GM23248 (cell line): ENCODE measurements at regions not wholly inside any gene's neighbourhood (a gene's known extent, or its start where the extent isn't known, plus 50 kb on each side); places are given as distances from the start of the nearest gene placed in this dataset.

Source experiments
- DNase-seq: peaks from one replicate; pipeline ENCODE4 v3.0.0-alpha.2; 2015
- H2AFZ ChIP-seq: fragments of 200-600 bp; sonication (generic); 2 replicates; pipeline ENCODE4 v1.6.1; 2016; ENCODE audit warnings: antibody characterized with exemption
- H3F3A ChIP-seq: fragments of 200-600 bp; sonication (generic); 2 replicates; pipeline ENCODE4 v1.6.1; 2016; ENCODE audit warnings: mild to moderate bottlenecking, antibody characterized with exemption, mixed run types; ENCODE audit not compliant: insufficient read depth
- H3K27ac ChIP-seq: fragments of 200-600 bp; sonication (generic); 2 replicates; pipeline ENCODE4 v1.5.1; 2016; ENCODE audit warnings: mild to moderate bottlenecking
- H3K27me3 ChIP-seq: fragments of 200-600 bp; sonication (generic); replicated peaks from 2 replicates; pipeline ENCODE4 v1.6.1; 2016; ENCODE audit warnings: mild to moderate bottlenecking; ENCODE audit not compliant: insufficient read depth
- H3K36me3 ChIP-seq: fragments of 200-600 bp; sonication (generic); 2 replicates; pipeline ENCODE4 v1.6.1; 2016; ENCODE audit warnings: low read depth, mild to moderate bottlenecking
- H3K4me1 ChIP-seq: fragments of 200-600 bp; sonication (generic); 2 replicates; pipeline ENCODE4 v1.6.1; 2016; ENCODE audit warnings: mild to moderate bottlenecking; ENCODE audit not compliant: insufficient read depth
- H3K4me2 ChIP-seq: fragments of 200-600 bp; sonication (generic); one replicate; pipeline ENCODE4 v1.6.1; 2016; ENCODE audit warnings: mild to moderate bottlenecking; ENCODE audit not compliant: unreplicated experiment
- H3K4me3 ChIP-seq: fragments of 200-600 bp; sonication (generic); 2 replicates; pipeline ENCODE4 v1.5.1; 2016; ENCODE audit warnings: mild to moderate bottlenecking
- H3K79me2 ChIP-seq: fragments of 200-600 bp; sonication (generic); 2 replicates; pipeline ENCODE4 v1.6.1; 2016; ENCODE audit warnings: mild to moderate bottlenecking; ENCODE audit not compliant: insufficient read depth
- H3K9ac ChIP-seq: fragments of 200-600 bp; sonication (generic); 2 replicates; pipeline ENCODE4 v1.6.1; 2016; ENCODE audit warnings: mild to moderate bottlenecking
- H3K9me2 ChIP-seq: fragments of 200-600 bp; sonication (generic); 2 replicates; pipeline ENCODE4 v1.6.1; 2016; ENCODE audit warnings: mixed run types, mild to moderate bottlenecking, moderate library complexity; ENCODE audit not compliant: insufficient read depth
- H3K9me3 ChIP-seq: fragments of 200-600 bp; sonication (generic); one replicate; pipeline ENCODE4 v1.6.1; 2017; ENCODE audit warnings: low read depth
- H4K20me1 ChIP-seq: fragments of 200-600 bp; sonication (generic); 2 replicates; pipeline ENCODE4 v1.6.0; 2016; ENCODE audit not compliant: insufficient read depth
- EZH2 ChIP-seq: fragments of 200-600 bp; sonication (generic); IDR thresholded peaks from 2 replicates; pipeline ENCODE4 v1.6.1; 2018; ENCODE audit warnings: antibody characterized with exemption, mild to moderate bottlenecking; ENCODE audit not compliant: insufficient read depth, poor library complexity, severe bottlenecking
- EZH2phosphoT487 ChIP-seq: fragments of 200-600 bp; sonication (generic); IDR thresholded peaks from 2 replicates; pipeline ENCODE4 v1.6.1; 2018; ENCODE audit warnings: antibody characterized with exemption, moderate library complexity, mild to moderate bottlenecking, low read depth; ENCODE audit not compliant: insufficient read depth
- WGBS, 2 experiments: methylation state at CpG; one replicate each; pipeline ENCODE4 v1.1.6; 2015 to 2017; ENCODE audit warnings: low lambda C conversion rate in 2 of 2, low coverage in 1 of 2; ENCODE audit errors: missing lambda C conversion rate in 2 of 2; 5-methylcytosine and 5-hydroxymethylcytosine counted together
- in situ Hi-C: fragments of 300-500 bp; cut with MboI; formaldehyde crosslinking; loops from 2 replicates; pipeline ENCODE4 v1.15.0; 2020

DNA sequence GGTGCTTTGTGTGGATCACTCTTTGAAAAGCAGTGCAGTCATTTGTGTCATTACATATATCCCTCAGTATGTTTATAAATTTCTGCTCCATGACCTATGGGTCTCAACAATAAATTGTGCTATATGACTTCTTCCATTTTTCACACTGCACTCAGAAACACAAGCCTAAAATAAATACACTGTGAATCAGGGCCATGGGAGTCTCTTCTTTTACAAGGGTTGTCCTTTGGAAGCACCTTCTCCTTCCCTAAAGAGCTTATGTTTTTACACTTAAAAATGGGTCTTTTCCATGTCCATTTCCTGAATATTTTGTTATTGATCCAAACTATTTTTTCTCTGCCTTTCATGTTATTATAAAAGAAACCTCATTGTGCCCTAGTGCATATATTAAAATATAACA is 108.3 kb upstream of the MEOX2 start:
- H3K9me3 ChIP-seq: no peaks in the 10 kb centered on the region
- H3K9me2 ChIP-seq: no peaks in the 10 kb centered on the region; the same call in 1 of the 2 replicates
- H3K36me3 ChIP-seq: no peaks in the 10 kb centered on the region
- no peak overlapping the region for H2AFZ ChIP-seq
- H3K79me2 ChIP-seq: no peaks in the 10 kb centered on the region
- no peaks in the 10 kb centered on the region for H3K4me1 ChIP-seq
- H3K27me3 ChIP-seq: no peaks in the 10 kb centered on the region
- no peaks in the 10 kb centered on the region for H4K20me1 ChIP-seq
- no peaks in the 10 kb centered on the region for H3F3A ChIP-seq
- in situ Hi-C loops: no loop called here
- TF ChIP-seq EZH2 (no peak), EZH2phosphoT487 (no peak)
- no peak overlapping the region for H3K4me3 ChIP-seq
- no peak for DNase-seq
- no peak overlapping the region for H3K9ac ChIP-seq
- H3K4me2 ChIP-seq: no peak overlapping the region
- no peak overlapping the region for H3K27ac ChIP-seq

DNA sequence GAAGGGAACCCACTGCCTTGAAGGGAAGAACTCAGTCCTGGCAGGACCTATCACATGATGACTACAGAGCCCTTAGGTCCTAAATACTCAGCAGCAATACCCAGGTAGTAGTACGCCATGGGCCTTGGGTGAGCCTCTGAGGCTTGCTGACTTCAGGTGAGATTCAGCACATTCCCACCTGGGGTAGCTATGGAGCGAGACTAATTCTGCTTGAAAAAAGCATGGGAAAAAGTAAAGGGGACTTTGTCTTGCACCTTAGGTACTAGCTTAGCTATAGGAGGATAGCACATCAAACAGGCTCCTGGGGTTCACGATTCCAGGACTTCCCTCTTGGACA is 98.2 kb upstream of the MEOX2 start:
- H3K4me1 ChIP-seq: no peaks in the 10 kb centered on the region
- no peaks in the 10 kb centered on the region for H3K9me2 ChIP-seq
- H3K9me3 ChIP-seq: no peaks in the 10 kb centered on the region
- H3K27me3 ChIP-seq: no peaks in the 10 kb centered on the region
- TF ChIP-seq EZH2: no peak
- no peak for TF ChIP-seq EZH2phosphoT487
- no peaks in the 10 kb centered on the region for H3K79me2 ChIP-seq
- H3K9ac ChIP-seq: no peak overlapping the region
- no peak overlapping the region for H3K4me2 ChIP-seq
- H3K4me3 ChIP-seq: no peak overlapping the region
- H3K27ac ChIP-seq: no peak overlapping the region
- H4K20me1 ChIP-seq: no peaks in the 10 kb centered on the region
- WGBS, 2 experiments: 90 to 92% methylated on average over 3 of the region's 3 CpGs
- DNase-seq: no peak
- H3F3A ChIP-seq: no peaks in the 10 kb centered on the region
- in situ Hi-C loops: no loop called here
- H3K36me3 ChIP-seq: no peaks in the 10 kb centered on the region
- no peak overlapping the region for H2AFZ ChIP-seq

DNA sequence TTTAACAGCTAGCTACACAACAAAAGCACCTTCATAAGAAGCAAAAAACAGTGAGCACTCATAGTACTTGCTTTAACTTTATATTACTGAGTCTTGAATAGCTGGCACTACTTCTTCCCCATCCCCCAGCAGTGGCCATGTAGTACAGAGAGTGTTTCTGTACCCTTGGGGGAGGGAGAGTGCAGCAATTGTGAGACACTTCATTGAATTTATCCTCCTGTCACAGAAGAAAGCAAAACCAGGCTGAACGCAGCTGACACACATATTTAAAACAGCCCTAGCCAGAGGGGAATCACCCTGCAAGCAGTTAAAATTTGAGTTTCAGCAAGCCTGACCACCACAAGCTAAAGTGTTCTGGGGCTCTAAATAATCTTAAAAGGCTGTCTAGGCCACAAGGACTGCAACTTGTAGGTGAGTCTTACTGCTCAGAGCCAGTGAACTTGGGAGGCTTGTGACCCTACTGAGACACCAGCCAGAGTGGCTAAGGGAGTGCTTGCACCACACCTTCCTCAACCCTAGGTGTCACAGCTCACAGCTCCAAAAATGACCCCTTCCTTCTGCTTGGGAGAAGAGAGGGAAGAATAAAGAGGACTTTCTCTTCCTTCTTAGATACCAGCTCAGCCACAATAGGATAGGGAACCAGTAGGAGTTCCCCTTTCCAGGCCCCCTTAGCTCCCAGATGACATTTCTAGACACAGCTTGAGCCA is 97.7 kb upstream of the MEOX2 start:
- in situ Hi-C loops: no loop called here
- no peak overlapping the region for H3K9ac ChIP-seq
- H3K36me3 ChIP-seq: no peaks in the 10 kb centered on the region
- TF ChIP-seq EZH2phosphoT487 (no peak), EZH2 (no peak)
- no peaks in the 10 kb centered on the region for H3F3A ChIP-seq
- H3K4me2 ChIP-seq: no peak overlapping the region
- H3K4me3 ChIP-seq: no peak overlapping the region
- no peaks in the 10 kb centered on the region for H3K9me2 ChIP-seq
- no peak for DNase-seq
- H3K27ac ChIP-seq: no peak overlapping the region
- no peaks in the 10 kb centered on the region for H3K27me3 ChIP-seq
- H3K4me1 ChIP-seq: no peaks in the 10 kb centered on the region
- 57 to 67% methylated on average over 1 of the region's 1 CpG for WGBS, 2 experiments
- no peaks in the 10 kb centered on the region for H3K9me3 ChIP-seq
- H2AFZ ChIP-seq: no peak overlapping the region
- no peaks in the 10 kb centered on the region for H3K79me2 ChIP-seq
- no peaks in the 10 kb centered on the region for H4K20me1 ChIP-seq

DNA sequence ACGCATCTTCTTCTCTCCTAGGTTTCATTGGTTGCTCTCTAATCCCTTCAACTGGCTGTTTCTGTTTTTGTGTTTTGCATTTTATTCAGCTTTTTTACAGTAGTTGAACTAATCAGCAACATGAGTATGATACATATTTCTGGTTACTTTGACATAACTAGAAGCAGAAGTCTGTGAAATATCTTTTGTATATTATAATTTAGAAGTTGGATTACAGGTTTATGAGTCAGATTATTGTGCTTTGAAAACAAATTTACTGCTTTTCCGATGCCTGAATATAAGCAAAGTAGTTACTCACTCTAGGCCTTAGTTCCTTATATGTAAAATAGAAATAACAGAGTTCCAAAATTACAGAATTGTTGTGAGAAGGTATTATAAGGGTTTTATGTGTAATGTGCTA is 96.2 kb upstream of the MEOX2 start:
- TF ChIP-seq EZH2phosphoT487 (no peak), EZH2 (no peak)
- DNase-seq: no peak
- Histone ChIP-seq H3F3A (no peaks in the 10 kb centered on the region), H3K36me3 (no peaks in the 10 kb centered on the region), H4K20me1 (no peaks in the 10 kb centered on the region), H3K9me3 (no peaks in the 10 kb centered on the region), H3K27ac (no peak overlapping the region), H3K9me2 (no peaks in the 10 kb centered on the region), H3K79me2 (no peaks in the 10 kb centered on the region), H3K9ac (no peak overlapping the region), H2AFZ (no peak overlapping the region), H3K27me3 (no peaks in the 10 kb centered on the region), H3K4me2 (no peak overlapping the region), H3K4me1 (no peaks in the 10 kb centered on the region), H3K4me3 (no peak overlapping the region)
- in situ Hi-C loops: no loop called here
- WGBS, 2 experiments: 91 to 96% methylated on average over 2 of the region's 2 CpGs

DNA sequence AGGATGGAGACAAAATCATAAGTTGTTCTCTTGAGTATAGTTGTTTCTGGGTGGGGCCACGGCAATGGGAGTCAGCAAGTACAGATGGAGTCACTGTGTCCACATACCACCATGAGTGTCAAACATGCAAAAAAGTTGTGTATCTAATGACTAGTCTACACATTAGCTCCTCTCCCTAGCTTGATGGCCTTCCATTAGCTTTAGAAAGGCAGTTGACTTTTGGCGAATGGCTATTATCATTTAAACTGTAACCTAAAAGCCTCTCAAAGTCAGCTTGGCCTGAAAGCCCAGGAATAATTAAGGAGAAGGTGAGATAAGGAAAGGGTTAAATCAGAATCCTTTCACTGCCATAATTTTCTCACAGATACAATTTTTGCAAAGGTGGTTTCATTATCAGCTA is 95.5 kb upstream of the MEOX2 start:
- Histone ChIP-seq H3K9me3 (no peaks in the 10 kb centered on the region), H3K4me3 (no peak overlapping the region), H3K4me1 (no peaks in the 10 kb centered on the region), H3F3A (no peaks in the 10 kb centered on the region), H2AFZ (no peak overlapping the region), H3K9ac (no peak overlapping the region), H3K36me3 (no peaks in the 10 kb centered on the region), H4K20me1 (no peaks in the 10 kb centered on the region), H3K27me3 (no peaks in the 10 kb centered on the region), H3K4me2 (no peak overlapping the region), H3K79me2 (no peaks in the 10 kb centered on the region), H3K27ac (no peak overlapping the region), H3K9me2 (no peaks in the 10 kb centered on the region)
- no peak for DNase-seq
- in situ Hi-C loops: no loop called here
- TF ChIP-seq EZH2: no peak
- TF ChIP-seq EZH2phosphoT487: no peak
- WGBS, 2 experiments: 65 to 76% methylated on average over 2 of the region's 2 CpGs
